Panc1 (cell line): ENCODE measurements at regions not wholly inside any gene's neighbourhood (a gene's known extent, or its start where the extent isn't known, plus 50 kb on each side); places are given as distances from the start of the nearest gene placed in this dataset.

Experiments used
- ATAC-seq: fragments of 200-7000 bp; cut with Tn5 transposase; 2 replicates; pipeline ENCODE4 v1.9.1; 2020; ENCODE audit warnings: mild to moderate bottlenecking, moderate library complexity
- BruUV-seq: library from RNA; stranded (reverse); fragments of 400-500 nt; replicated peaks from 2 replicates; lab custom pipeline; 2021; lab: Mats Ljungman, UMichigan
- CTCF ChIA-PET: fragments of 300-600 bp; sonication (Branson Sonifier 250); formaldehyde crosslinking; loops from one replicate; lab custom pipeline; 2022; ENCODE audit warnings: antibody characterized with exemption; lab: Charles Lee
- POLR2A ChIA-PET: fragments of 300-600 bp; sonication (Branson Sonifier 250); formaldehyde crosslinking; loops from one replicate; lab custom pipeline; 2022; ENCODE audit warnings: antibody characterized with exemption; lab: Charles Lee
- DNase-seq: peaks from one replicate; pipeline ENCODE4 v3.0.0-alpha.2; 2010; ENCODE audit warnings: low read depth, low spot score
- H3K27ac ChIP-seq: 2 replicates; pipeline ENCODE4 v1.5.1; 2011; ENCODE audit warnings: mild to moderate bottlenecking, low read length, inconsistent platforms
- H3K27me3 ChIP-seq: fragments of 200-500 bp; sonication (Bioruptor generic); 2 replicates; pipeline ENCODE4 v1.6.0; 2014; ENCODE audit warnings: low read length, inconsistent platforms; ENCODE audit not compliant: control insufficient read depth, insufficient read depth
- H3K36me3 ChIP-seq: fragments of 200-500 bp; sonication (Bioruptor generic); 2 replicates; pipeline ENCODE4 v1.5.1; 2014; ENCODE audit warnings: inconsistent platforms, mild to moderate bottlenecking, low read length, moderate library complexity; ENCODE audit not compliant: control insufficient read depth, insufficient read depth
- H3K4me1 ChIP-seq: 2 replicates; pipeline ENCODE4 v1.5.1; 2011; ENCODE audit warnings: inconsistent platforms, mild to moderate bottlenecking, low read length, moderate library complexity; ENCODE audit not compliant: control insufficient read depth, insufficient read depth
- H3K4me3 ChIP-seq, 2 experiments: 2 replicates each; pipeline ENCODE4 v1.5.1; 2011 to 2012; ENCODE audit warnings: low read depth in 2 of 2, low read length in 2 of 2, mild to moderate bottlenecking in 2 of 2, inconsistent platforms in 1 of 2, moderate library complexity in 1 of 2
- H3K9me3 ChIP-seq: fragments of 200-500 bp; sonication (Bioruptor generic); 2 replicates; pipeline ENCODE4 v1.5.1; 2014; ENCODE audit warnings: low read depth, mild to moderate bottlenecking, inconsistent platforms, low read length, moderate library complexity; ENCODE audit not compliant: control insufficient read depth, insufficient read depth
- CTCF ChIP-seq: fragments of 450-650 bp; IDR thresholded peaks from 2 replicates; pipeline ENCODE4 v1.5.1; 2017; ENCODE audit warnings: mild to moderate bottlenecking
- POLR2AphosphoS5 ChIP-seq: IDR thresholded peaks from 2 replicates; pipeline ENCODE4 v1.6.1; 2012; ENCODE audit warnings: mild to moderate bottlenecking, low read depth, low read length, moderate library complexity
- SIN3A ChIP-seq: IDR thresholded peaks from 2 replicates; pipeline ENCODE4 v1.6.1; 2012; ENCODE audit warnings: low read depth, mild to moderate bottlenecking, low read length, moderate library complexity, borderline replicate concordance; ENCODE audit not compliant: insufficient read depth
- TCF7L2 ChIP-seq: IDR thresholded peaks from 2 replicates; pipeline ENCODE4 v1.6.1; 2011; ENCODE audit warnings: mild to moderate bottlenecking, low read depth, low read length, inconsistent platforms
- in situ Hi-C: cut with HindIII; loops from 2 replicates; pipeline ENCODE4 v1.10.0; 2016; ENCODE audit warnings: low sequenced_read_pairs, low pct_unique_long_range_greater_than_20kb
- intact Hi-C: fragments of 100-400 bp; cut with micrococcal nuclease; formaldehyde crosslinking; loops from one replicate; pipeline ENCODE4 v1.10.0; 2022; ENCODE audit not compliant: unreplicated experiment
- TF ChIP-seq, protein P1 (sequence below), 2 experiments: IDR thresholded peaks; 2 replicates each; pipeline ENCODE4 v1.6.1; 2011 to 2012; ENCODE audit warnings: low read depth in 2 of 2, control low read depth in 1 of 2, low read length in 1 of 2, mild to moderate bottlenecking in 1 of 2, moderate library complexity in 1 of 2; ENCODE audit not compliant: insufficient read depth in 1 of 2

- Histone ChIP-seq H3K4me3 (no peak overlapping the region), H3K27ac (no peak overlapping the region), H3K4me1 (no peaks in the 10 kb centered on the region), H3K36me3 (no peaks in the 10 kb centered on the region), H3K27me3 (no peaks in the 10 kb centered on the region), H3K9me3 (no peaks in the 10 kb centered on the region)
- TF ChIP-seq POLR2AphosphoS5: no peak
- no peak for TF ChIP-seq CTCF
- TF ChIP-seq TCF7L2: no peak
- TF ChIP-seq, protein P1, sequence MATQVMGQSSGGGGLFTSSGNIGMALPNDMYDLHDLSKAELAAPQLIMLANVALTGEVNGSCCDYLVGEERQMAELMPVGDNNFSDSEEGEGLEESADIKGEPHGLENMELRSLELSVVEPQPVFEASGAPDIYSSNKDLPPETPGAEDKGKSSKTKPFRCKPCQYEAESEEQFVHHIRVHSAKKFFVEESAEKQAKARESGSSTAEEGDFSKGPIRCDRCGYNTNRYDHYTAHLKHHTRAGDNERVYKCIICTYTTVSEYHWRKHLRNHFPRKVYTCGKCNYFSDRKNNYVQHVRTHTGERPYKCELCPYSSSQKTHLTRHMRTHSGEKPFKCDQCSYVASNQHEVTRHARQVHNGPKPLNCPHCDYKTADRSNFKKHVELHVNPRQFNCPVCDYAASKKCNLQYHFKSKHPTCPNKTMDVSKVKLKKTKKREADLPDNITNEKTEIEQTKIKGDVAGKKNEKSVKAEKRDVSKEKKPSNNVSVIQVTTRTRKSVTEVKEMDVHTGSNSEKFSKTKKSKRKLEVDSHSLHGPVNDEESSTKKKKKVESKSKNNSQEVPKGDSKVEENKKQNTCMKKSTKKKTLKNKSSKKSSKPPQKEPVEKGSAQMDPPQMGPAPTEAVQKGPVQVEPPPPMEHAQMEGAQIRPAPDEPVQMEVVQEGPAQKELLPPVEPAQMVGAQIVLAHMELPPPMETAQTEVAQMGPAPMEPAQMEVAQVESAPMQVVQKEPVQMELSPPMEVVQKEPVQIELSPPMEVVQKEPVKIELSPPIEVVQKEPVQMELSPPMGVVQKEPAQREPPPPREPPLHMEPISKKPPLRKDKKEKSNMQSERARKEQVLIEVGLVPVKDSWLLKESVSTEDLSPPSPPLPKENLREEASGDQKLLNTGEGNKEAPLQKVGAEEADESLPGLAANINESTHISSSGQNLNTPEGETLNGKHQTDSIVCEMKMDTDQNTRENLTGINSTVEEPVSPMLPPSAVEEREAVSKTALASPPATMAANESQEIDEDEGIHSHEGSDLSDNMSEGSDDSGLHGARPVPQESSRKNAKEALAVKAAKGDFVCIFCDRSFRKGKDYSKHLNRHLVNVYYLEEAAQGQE (IDR thresholded peaks at IDR 0.05; ENCODE audit: insufficient read depth in 1 of 2, low read depth in 2 of 2, low read length in 1 of 2): no peak
- no peak for TF ChIP-seq SIN3A
- POLR2A ChIA-PET: no interaction called here
- no TSS peak for BruUV-seq
- CTCF ChIA-PET: no interaction called here
- intact Hi-C loops (no loop called here), in situ Hi-C loops (no loop called here)
- DNase-seq (no peak), ATAC-seq (no peak)
Measured at GRCh38 chrX:96224279-96224678, 460.4 kb upstream of the DIAPH2 start.

- no peak for TF ChIP-seq POLR2AphosphoS5
- no peak for TF ChIP-seq SIN3A
- TF ChIP-seq, protein P1 (IDR thresholded peaks at IDR 0.05; ENCODE audit: insufficient read depth in 1 of 2, low read depth in 2 of 2, low read length in 1 of 2): no peak
- TF ChIP-seq TCF7L2: no peak
- TF ChIP-seq CTCF: no peak
- POLR2A ChIA-PET: no interaction called here
- CTCF ChIA-PET: no interaction called here
- H3K9me3 ChIP-seq: no peaks in the 10 kb centered on the region
- no peaks in the 10 kb centered on the region for H3K4me1 ChIP-seq
- in situ Hi-C loops: no loop called here
- H3K4me3 ChIP-seq: no peak overlapping the region
- H3K36me3 ChIP-seq: no peaks in the 10 kb centered on the region
- H3K27ac ChIP-seq: no peak overlapping the region
- intact Hi-C loops: no loop called here
- ATAC-seq: no peak
- no peaks in the 10 kb centered on the region for H3K27me3 ChIP-seq
- DNase-seq: no peak
- no TSS peak for BruUV-seq
Measured at GRCh38 chrX:96244955-96245354, 439.7 kb upstream of the DIAPH2 start.
